ENCODE measurements at regions not wholly inside any gene's neighbourhood (a gene's known extent, or its start where the extent isn't known, plus 50 kb on each side); places are given as distances from the start of the nearest gene placed in this dataset.

DNA sequence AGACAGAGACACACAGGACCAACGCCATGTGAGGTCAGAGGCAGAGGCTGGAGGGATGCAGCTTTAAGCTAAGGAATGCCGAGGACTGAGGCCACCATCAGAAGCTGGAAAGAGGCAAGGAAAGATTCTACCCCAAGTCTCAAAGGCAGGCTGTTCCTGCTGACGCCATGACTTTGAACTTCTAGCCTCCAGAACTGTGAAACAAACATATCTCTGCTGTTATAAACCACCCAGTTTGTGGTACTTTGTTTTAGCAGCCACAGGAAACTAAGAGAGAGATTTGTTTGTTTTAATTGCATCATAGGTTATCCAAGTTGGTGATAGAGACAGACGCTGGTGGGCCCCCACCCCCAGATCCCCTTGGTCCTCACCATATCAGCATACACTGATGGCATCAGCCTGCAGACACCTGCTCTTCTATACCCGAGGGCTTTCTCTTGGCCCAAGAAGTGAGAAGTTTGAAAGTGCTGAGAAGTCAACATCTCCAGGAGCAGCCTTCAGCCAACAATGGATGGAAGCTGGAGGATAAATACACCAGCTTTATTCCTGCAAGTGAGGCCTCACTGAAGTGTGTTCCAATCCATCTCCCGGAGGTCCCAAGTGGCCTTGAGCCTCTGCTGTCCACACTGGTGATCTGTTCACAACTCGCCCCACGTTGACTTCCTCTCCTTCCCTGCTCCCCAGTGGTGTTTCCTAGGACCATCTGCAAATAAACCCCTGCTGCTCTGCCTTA is 154.7 kb downstream of the BTBD3 start:
- ATAC-seq (no peak), DNase-seq (no peak), FAIRE-seq (no peak)
- Histone ChIP-seq H3K4me1 (no peaks in the 10 kb centered on the region), H3K36me3 (no peaks in the 10 kb centered on the region), H3K27me3 (no peaks in the 10 kb centered on the region), H3K4me3 (no peak overlapping the region), H3K9me3 (no peaks in the 10 kb centered on the region), H3K27ac (no peak overlapping the region)
- intact Hi-C loops (cut with DNase I): no loop called here
- TF ChIP-seq, protein P1, sequence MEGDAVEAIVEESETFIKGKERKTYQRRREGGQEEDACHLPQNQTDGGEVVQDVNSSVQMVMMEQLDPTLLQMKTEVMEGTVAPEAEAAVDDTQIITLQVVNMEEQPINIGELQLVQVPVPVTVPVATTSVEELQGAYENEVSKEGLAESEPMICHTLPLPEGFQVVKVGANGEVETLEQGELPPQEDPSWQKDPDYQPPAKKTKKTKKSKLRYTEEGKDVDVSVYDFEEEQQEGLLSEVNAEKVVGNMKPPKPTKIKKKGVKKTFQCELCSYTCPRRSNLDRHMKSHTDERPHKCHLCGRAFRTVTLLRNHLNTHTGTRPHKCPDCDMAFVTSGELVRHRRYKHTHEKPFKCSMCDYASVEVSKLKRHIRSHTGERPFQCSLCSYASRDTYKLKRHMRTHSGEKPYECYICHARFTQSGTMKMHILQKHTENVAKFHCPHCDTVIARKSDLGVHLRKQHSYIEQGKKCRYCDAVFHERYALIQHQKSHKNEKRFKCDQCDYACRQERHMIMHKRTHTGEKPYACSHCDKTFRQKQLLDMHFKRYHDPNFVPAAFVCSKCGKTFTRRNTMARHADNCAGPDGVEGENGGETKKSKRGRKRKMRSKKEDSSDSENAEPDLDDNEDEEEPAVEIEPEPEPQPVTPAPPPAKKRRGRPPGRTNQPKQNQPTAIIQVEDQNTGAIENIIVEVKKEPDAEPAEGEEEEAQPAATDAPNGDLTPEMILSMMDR (IDR thresholded peaks at IDR 0.05): no peak
- WGBS, 2 donors: 71 to 80% methylated on average over 8 of the region's 8 CpGs

DNA sequence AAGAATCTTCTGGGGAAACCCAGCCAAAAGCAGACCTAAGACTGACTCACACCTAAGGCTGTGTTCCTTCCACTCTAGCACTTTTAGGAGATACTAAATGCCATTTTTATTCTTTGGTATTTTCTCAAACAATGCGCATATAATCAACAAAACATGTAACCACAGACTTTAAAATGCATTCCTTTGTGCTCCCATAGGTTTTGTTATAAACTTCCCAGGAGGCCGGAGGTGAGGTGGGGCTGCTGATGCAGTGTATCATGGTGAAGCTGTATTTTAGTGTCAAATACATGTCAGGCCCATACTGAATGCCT is 155.2 kb downstream of the BTBD3 start:
- no peaks in the 10 kb centered on the region for H3K4me1 ChIP-seq
- no peak for DNase-seq
- ATAC-seq: no peak
- 94% methylated on average over 2 of the region's 2 CpGs for WGBS, 2 donors
- no peak overlapping the region for H3K4me3 ChIP-seq
- intact Hi-C loops (cut with DNase I): no loop called here
- TF ChIP-seq, protein P1 (IDR thresholded peaks at IDR 0.05): no peak
- no peak overlapping the region for H3K27ac ChIP-seq
- no peak for FAIRE-seq
- H3K9me3 ChIP-seq: no peaks in the 10 kb centered on the region
- H3K36me3 ChIP-seq: no peaks in the 10 kb centered on the region
- no peaks in the 10 kb centered on the region for H3K27me3 ChIP-seq

DNA sequence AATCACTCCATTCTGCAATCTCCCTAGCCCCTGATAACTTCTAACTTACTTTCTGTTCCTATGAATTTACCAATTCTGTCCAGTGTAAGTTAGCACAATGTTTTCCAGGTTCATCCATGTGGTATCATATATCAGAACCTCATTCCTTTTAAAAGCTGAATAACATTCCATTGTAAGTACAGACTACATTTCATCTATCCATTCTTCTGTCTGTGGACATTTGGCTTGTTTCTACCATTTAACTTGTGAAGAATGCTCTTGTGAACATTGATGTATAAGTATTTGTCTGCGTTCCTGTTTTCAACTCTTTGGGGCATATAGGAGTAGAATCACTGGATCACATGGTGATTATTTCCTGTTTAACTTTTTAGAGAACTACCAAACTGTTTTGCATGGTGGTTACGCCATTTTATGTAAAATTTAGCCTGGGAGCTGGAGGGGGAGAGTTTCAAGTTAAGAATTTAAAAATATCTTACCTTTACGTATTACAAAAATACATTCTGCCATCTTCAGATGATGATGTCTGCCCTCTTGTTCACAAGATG is 156.5 kb downstream of the BTBD3 start:
- no peak for FAIRE-seq
- 86 to 92% methylated on average over 3 of the region's 3 CpGs for WGBS, 2 donors
- intact Hi-C loops (cut with DNase I): no loop called here

DNA sequence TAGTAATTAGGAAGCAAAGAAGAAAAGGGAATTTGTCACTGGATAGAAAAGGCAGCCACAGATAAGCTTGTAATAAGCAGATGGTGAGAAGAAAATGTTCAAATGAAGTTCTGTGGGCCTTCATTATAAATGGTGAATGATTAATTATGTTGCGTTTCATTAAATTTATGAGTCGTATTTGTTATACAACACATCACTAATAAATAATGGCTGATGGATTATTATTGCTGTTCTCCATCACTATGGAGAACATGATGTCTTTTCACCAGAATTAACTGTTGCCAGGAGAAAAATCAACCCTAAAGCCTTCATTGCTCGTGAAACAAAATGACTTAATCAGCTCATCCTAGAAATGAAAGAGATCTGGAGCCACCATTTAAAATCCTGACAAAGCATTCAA is 158.5 kb downstream of the BTBD3 start:
- no peak for FAIRE-seq
- intact Hi-C loops (cut with DNase I): no loop called here
- WGBS, 2 donors: 79 to 82% methylated on average over 3 of the region's 3 CpGs

More for the DNA sequence above, 156.5 kb downstream of the BTBD3 start:
- no peaks in the 10 kb centered on the region for H3K4me1 ChIP-seq
- no peak for ATAC-seq
- H3K27me3 ChIP-seq: no peaks in the 10 kb centered on the region
- TF ChIP-seq, protein P1 (IDR thresholded peaks at IDR 0.05): no peak
- no peaks in the 10 kb centered on the region for H3K36me3 ChIP-seq
- no peak overlapping the region for H3K27ac ChIP-seq
- H3K4me3 ChIP-seq: no peak overlapping the region
- no peak for DNase-seq
- H3K9me3 ChIP-seq: no peaks in the 10 kb centered on the region

DNA sequence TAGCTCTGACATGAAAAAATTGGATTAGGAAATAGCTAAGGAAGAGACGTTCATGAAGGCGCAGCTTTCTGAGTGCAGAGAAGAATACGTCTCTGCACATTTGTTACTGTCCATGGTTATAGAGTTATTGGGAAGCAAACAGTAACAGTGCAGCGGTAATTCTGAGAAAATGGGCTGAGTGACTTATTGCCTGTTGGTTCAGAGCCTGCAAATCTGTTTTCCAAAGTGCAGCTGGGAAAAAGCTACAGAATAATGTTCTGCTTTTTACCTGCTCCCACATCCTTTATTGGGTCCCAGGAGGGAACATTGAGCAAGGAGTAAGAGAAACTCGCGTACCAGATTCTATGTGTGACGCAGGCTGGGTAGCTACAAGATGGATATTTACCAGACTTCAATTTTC is 160.2 kb downstream of the BTBD3 start:
- FAIRE-seq: no peak
- DNase-seq: no peak
- ATAC-seq: no peak
- H3K4me1 ChIP-seq: no peaks in the 10 kb centered on the region
- H3K27ac ChIP-seq: no peak overlapping the region
- TF ChIP-seq, protein P1 (IDR thresholded peaks at IDR 0.05): no peak
- no peaks in the 10 kb centered on the region for H3K9me3 ChIP-seq
- no peak overlapping the region for H3K4me3 ChIP-seq
- no peaks in the 10 kb centered on the region for H3K27me3 ChIP-seq
- intact Hi-C loops (cut with DNase I): no loop called here
- WGBS, 2 donors: 86 to 89% methylated on average over 7 of the region's 7 CpGs
- H3K36me3 ChIP-seq: no peaks in the 10 kb centered on the region

More for the DNA sequence above, 158.5 kb downstream of the BTBD3 start:
- H3K27ac ChIP-seq: no peak overlapping the region
- DNase-seq (no peak), ATAC-seq (no peak)
- H3K9me3 ChIP-seq: no peaks in the 10 kb centered on the region
- H3K27me3 ChIP-seq: no peaks in the 10 kb centered on the region
- no peak overlapping the region for H3K4me3 ChIP-seq
- no peaks in the 10 kb centered on the region for H3K36me3 ChIP-seq
- TF ChIP-seq, protein P1 (IDR thresholded peaks at IDR 0.05): no peak
- no peaks in the 10 kb centered on the region for H3K4me1 ChIP-seq
